ENCODE measurements at regions not wholly inside any gene's neighbourhood (a gene's known extent, or its start where the extent isn't known, plus 50 kb on each side); places are given as distances from the start of the nearest gene placed in this dataset.

- TF ChIP-seq, protein P1, sequence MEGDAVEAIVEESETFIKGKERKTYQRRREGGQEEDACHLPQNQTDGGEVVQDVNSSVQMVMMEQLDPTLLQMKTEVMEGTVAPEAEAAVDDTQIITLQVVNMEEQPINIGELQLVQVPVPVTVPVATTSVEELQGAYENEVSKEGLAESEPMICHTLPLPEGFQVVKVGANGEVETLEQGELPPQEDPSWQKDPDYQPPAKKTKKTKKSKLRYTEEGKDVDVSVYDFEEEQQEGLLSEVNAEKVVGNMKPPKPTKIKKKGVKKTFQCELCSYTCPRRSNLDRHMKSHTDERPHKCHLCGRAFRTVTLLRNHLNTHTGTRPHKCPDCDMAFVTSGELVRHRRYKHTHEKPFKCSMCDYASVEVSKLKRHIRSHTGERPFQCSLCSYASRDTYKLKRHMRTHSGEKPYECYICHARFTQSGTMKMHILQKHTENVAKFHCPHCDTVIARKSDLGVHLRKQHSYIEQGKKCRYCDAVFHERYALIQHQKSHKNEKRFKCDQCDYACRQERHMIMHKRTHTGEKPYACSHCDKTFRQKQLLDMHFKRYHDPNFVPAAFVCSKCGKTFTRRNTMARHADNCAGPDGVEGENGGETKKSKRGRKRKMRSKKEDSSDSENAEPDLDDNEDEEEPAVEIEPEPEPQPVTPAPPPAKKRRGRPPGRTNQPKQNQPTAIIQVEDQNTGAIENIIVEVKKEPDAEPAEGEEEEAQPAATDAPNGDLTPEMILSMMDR (conservative IDR thresholded peaks at IDR 0.05; ENCODE audit: low read depth, low read length) = no peak
- TF ChIP-seq EZH2 (IDR thresholded peaks at IDR 0.05; ENCODE audit: low read length, unreplicated experiment) (no peak), EZH2phosphoT487 (IDR thresholded peaks at IDR 0.05; ENCODE audit: borderline replicate concordance, low read length) (no peak)
These were observed 1380.1 kb downstream of the GRIK2 start for GRCh38 chr6:102773636-102774035.

Data from PC-3 (cell line).